Fibroblast of lung (primary cell): ENCODE measurements at regions not wholly inside any gene's neighbourhood (a gene's known extent, or its start where the extent isn't known, plus 50 kb on each side); places are given as distances from the start of the nearest gene placed in this dataset.

Experiments used
- DNase-seq, 2 donors: peaks; one replicate each; pipeline versions ENCODE4 v3.0.0 to v3.0.0-alpha.2; 2010; ENCODE audit warnings: low read depth in 2 of 2
- H2AFZ ChIP-seq: 2 replicates; pipeline ENCODE4 v1.5.1; 2012; ENCODE audit warnings: low read length, control low read depth, inconsistent platforms
- H3K27ac ChIP-seq: 2 replicates; pipeline ENCODE4 v1.5.1; 2011; ENCODE audit warnings: low read length, control low read depth; ENCODE audit not compliant: insufficient read depth
- H3K27me3 ChIP-seq: 2 replicates; pipeline ENCODE4 v1.5.1; 2011; ENCODE audit warnings: mild to moderate bottlenecking, low read length; ENCODE audit not compliant: control insufficient read depth, insufficient read depth
- H3K36me3 ChIP-seq: 2 replicates; pipeline ENCODE4 v1.5.1; 2011; ENCODE audit warnings: low read length; ENCODE audit not compliant: control insufficient read depth, insufficient read depth
- H3K4me1 ChIP-seq: 2 replicates; pipeline ENCODE4 v1.5.1; 2011; ENCODE audit warnings: low read length; ENCODE audit not compliant: control insufficient read depth, insufficient read depth; ENCODE audit errors: extremely low read depth
- H3K4me2 ChIP-seq: 2 replicates; pipeline ENCODE4 v1.5.1; 2011; ENCODE audit warnings: low read length, control low read depth; ENCODE audit not compliant: insufficient read depth; ENCODE audit errors: extremely low read depth
- H3K4me3 ChIP-seq, 4 experiments: fragments of 200-600 bp in 1 of 4; sonication (generic) in 1 of 4; replicated peaks in 1 of 4; 2 replicates each; pipeline ENCODE4 v1.5.1; 2011 to 2016; ENCODE audit warnings: low read length in 4 of 4, low read depth in 3 of 4, mild to moderate bottlenecking in 3 of 4, control low read depth in 2 of 4, inconsistent platforms in 1 of 4, mixed read lengths in 1 of 4; ENCODE audit not compliant: insufficient read depth in 1 of 4; ENCODE audit errors: control extremely low read depth in 1 of 4
- H3K79me2 ChIP-seq: 2 replicates; pipeline ENCODE4 v1.5.1; 2012; ENCODE audit warnings: mild to moderate bottlenecking, low read length, inconsistent platforms; ENCODE audit not compliant: control insufficient read depth, insufficient read depth
- H3K9ac ChIP-seq: 2 replicates; pipeline ENCODE4 v1.5.1; 2011; ENCODE audit warnings: mild to moderate bottlenecking, low read length, control low read depth; ENCODE audit not compliant: insufficient read depth
- H3K9me3 ChIP-seq: 2 replicates; pipeline ENCODE4 v1.5.1; 2012; ENCODE audit warnings: low read depth, low read length; ENCODE audit not compliant: control insufficient read depth, insufficient read depth
- H4K20me1 ChIP-seq: 2 replicates; pipeline ENCODE4 v1.5.1; 2011; ENCODE audit warnings: low read length; ENCODE audit not compliant: control insufficient read depth, insufficient read depth; ENCODE audit errors: extremely low read depth
- CTCF ChIP-seq, 2 donors: IDR thresholded peaks in 1 of 2; conservative IDR thresholded peaks in 1 of 2; 1 replicate in 1 of 2; 2 replicates in 1 of 2; pipeline ENCODE4 v1.5.1; 2011 to 2012; ENCODE audit warnings: low read length in 2 of 2, control low read depth in 1 of 2, inconsistent platforms in 1 of 2, low read depth in 1 of 2, mild to moderate bottlenecking in 1 of 2
- EZH2 ChIP-seq: IDR thresholded peaks from 2 replicates; pipeline ENCODE4 v1.5.1; 2012; ENCODE audit warnings: low read length, control low read depth, mild to moderate bottlenecking; ENCODE audit errors: missing control alignments

- Histone ChIP-seq H3K27ac (no peak overlapping the region), H3K9ac (no peak overlapping the region), H3K36me3 (no peaks in the 10 kb centered on the region), H3K4me1 (no peaks in the 10 kb centered on the region), H2AFZ (no peak overlapping the region), H3K9me3 (no peaks in the 10 kb centered on the region), H3K79me2 (no peaks in the 10 kb centered on the region), H4K20me1 (no peaks in the 10 kb centered on the region), H3K4me2 (no peak overlapping the region), H3K27me3 (no peaks in the 10 kb centered on the region), H3K4me3 (no peak overlapping the region)
- peak; percentile 27 to 36 for DNase-seq
- TF ChIP-seq EZH2 (no peak), CTCF (conservative IDR thresholded peaks at IDR 0.05 in 1 of 2, IDR thresholded peaks at IDR 0.05 in 1 of 2; ENCODE audit: low read depth in 1 of 2, low read length in 2 of 2) (no peak)
These were observed 50.6 kb upstream of the ZMYND8 start for GRCh38 chr20:47406849-47407682.

GRCh38 chr20:47411161-47411560 is 54.7 kb upstream of the ZMYND8 start:
- no peak for DNase-seq
- no peak overlapping the region for H3K9ac ChIP-seq
- H3K9me3 ChIP-seq, result no peaks in the 10 kb centered on the region
- H3K79me2 ChIP-seq, result no peaks in the 10 kb centered on the region
- H2AFZ ChIP-seq, result no peak overlapping the region
- H3K27ac ChIP-seq, result no peak overlapping the region
- no peak overlapping the region for H3K4me2 ChIP-seq
- no peaks in the 10 kb centered on the region for H4K20me1 ChIP-seq
- H3K4me1 ChIP-seq, result no peaks in the 10 kb centered on the region
- no peaks in the 10 kb centered on the region for H3K27me3 ChIP-seq
- TF ChIP-seq EZH2, result no peak
- TF ChIP-seq CTCF (conservative IDR thresholded peaks at IDR 0.05 in 1 of 2, IDR thresholded peaks at IDR 0.05 in 1 of 2; ENCODE audit: low read depth in 1 of 2, low read length in 2 of 2), result no peak
- no peaks in the 10 kb centered on the region for H3K36me3 ChIP-seq
- H3K4me3 ChIP-seq, result no peak overlapping the region

GRCh38 chr20:47412083-47412482 is 55.6 kb upstream of the ZMYND8 start:
- Histone ChIP-seq H3K27ac (no peak overlapping the region), H3K36me3 (no peaks in the 10 kb centered on the region), H3K79me2 (no peaks in the 10 kb centered on the region), H3K4me3 (no peak overlapping the region), H3K9me3 (no peaks in the 10 kb centered on the region), H3K9ac (no peak overlapping the region), H3K4me1 (no peaks in the 10 kb centered on the region), H4K20me1 (no peaks in the 10 kb centered on the region), H3K27me3 (no peaks in the 10 kb centered on the region), H2AFZ (no peak overlapping the region), H3K4me2 (no peak overlapping the region)
- TF ChIP-seq EZH2 (no peak), CTCF (conservative IDR thresholded peaks at IDR 0.05 in 1 of 2, IDR thresholded peaks at IDR 0.05 in 1 of 2; ENCODE audit: low read depth in 1 of 2, low read length in 2 of 2) (no peak)
- DNase-seq, result no peak
